Natural killer cell treated with Interleukin-12 subunit alpha and Interleukin-12 subunit beta and Interleukin-15 and Interleukin-18, amount 100 ng/mL, for 72 hours (primary cell): ENCODE measurements at regions not wholly inside any gene's neighbourhood (a gene's known extent, or its start where the extent isn't known, plus 50 kb on each side); places are given as distances from the start of the nearest gene placed in this dataset.

Experiments
- ATAC-seq, 2 donors: fragments of 150-1000 bp; cut with Tn5 transposase in 1 of 2; sonication (Bioruptor Pico), chemical (Tn5 transposase) in 1 of 2; 2 replicates each; pipeline ENCODE4 v1.10.0; 2021
- DNase-seq: peaks from one replicate; pipeline ENCODE4 v3.0.0; 2022; ENCODE audit warnings: low spot score
- H3K27ac Mint-ChIP-seq, 2 donors: 1 replicate in 1 of 2; 2 replicates in 1 of 2; pipeline ENCODE4 v1.8.0; 2022; ENCODE audit warnings: mixed read lengths in 2 of 2, mild to moderate bottlenecking in 1 of 2, moderate library complexity in 1 of 2
- H3K27me3 Mint-ChIP-seq, 2 donors: 1 replicate in 1 of 2; 2 replicates in 1 of 2; pipeline ENCODE4 v1.8.0; 2022; ENCODE audit warnings: mixed read lengths in 2 of 2
- H3K36me3 Mint-ChIP-seq: one replicate; pipeline ENCODE4 v1.8.0; 2022; ENCODE audit warnings: mixed read lengths
- H3K4me1 Mint-ChIP-seq, 2 donors: 1 replicate in 1 of 2; 2 replicates in 1 of 2; pipeline ENCODE4 v1.8.0; 2022; ENCODE audit warnings: low read depth in 2 of 2, mixed read lengths in 2 of 2, mild to moderate bottlenecking in 1 of 2
- H3K4me3 Mint-ChIP-seq: one replicate; pipeline ENCODE4 v1.8.0; 2022; ENCODE audit warnings: mixed read lengths
- H3K9me3 Mint-ChIP-seq: 2 replicates; pipeline ENCODE4 v1.8.0; 2022; ENCODE audit warnings: mixed read lengths

DNA sequence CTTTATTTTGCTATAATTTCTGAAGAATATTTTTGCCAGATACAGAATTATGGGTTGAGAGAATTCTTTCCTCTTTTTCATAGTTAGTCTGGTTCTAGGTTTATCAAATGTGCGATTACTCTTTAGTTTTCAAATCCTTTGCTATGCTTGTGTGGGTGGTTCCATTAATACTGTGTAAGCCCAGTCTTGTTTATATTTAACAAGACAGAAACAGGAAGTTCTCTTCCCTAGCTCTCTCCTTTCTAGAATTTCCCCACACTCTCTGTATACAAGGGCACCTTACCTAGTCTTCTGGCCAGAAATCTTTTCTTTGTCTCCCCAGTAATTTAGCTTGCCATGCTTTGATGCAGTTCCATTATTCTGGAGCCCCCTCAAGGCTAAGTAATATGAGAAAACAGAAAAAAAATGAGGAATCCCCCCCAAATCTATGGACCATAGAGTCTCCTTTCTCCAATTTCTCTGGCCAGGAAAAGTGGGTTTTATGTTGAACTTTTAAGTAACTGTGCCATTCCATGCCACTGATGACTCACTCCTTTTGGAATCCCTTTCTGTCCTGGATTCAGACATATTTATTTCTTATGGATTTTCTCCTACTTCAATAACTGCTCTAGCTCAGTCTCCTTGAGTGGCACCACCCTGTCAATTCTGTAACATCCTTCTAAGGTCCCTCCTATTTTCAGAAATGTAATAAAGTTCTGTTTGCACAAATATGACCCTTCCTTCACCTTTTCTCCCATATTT is 1714.1 kb downstream of the EFNA5 start:
- Mint-ChIP-seq H3K27ac (no peak overlapping the region), H3K27me3 (no peaks in the 10 kb centered on the region), H3K36me3 (no peaks in the 10 kb centered on the region), H3K9me3 (peaks cover 1% of the 10 kb centered on the region), H3K4me1 (no peaks in the 10 kb centered on the region), H3K4me3 (no peak overlapping the region)
- DNase-seq (no peak), ATAC-seq (no peak)

DNA sequence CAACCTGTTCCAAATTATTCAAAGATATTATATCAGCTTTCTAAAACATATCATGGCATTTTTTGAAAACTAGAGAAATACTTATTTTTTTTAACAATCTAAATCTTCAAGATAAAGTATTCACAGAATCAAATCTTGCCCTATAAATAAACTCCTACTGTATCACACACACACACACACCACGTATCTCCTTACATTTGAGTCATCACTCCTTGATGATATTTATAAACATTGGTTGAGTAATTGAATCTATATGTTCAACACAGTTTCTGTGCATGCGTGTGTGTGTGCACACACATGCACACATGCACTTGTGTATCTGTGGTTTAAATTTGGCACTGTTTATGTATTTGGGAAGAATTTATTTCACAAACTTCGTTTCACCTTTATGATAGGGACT is 1716.4 kb downstream of the EFNA5 start:
- H3K4me1 Mint-ChIP-seq = no peaks in the 10 kb centered on the region
- no peak overlapping the region for H3K4me3 Mint-ChIP-seq
- DNase-seq (no peak), ATAC-seq (no peak)
- H3K36me3 Mint-ChIP-seq = no peaks in the 10 kb centered on the region
- no peaks in the 10 kb centered on the region for H3K27me3 Mint-ChIP-seq
- no peaks in the 10 kb centered on the region for H3K9me3 Mint-ChIP-seq
- H3K27ac Mint-ChIP-seq = no peak overlapping the region

DNA sequence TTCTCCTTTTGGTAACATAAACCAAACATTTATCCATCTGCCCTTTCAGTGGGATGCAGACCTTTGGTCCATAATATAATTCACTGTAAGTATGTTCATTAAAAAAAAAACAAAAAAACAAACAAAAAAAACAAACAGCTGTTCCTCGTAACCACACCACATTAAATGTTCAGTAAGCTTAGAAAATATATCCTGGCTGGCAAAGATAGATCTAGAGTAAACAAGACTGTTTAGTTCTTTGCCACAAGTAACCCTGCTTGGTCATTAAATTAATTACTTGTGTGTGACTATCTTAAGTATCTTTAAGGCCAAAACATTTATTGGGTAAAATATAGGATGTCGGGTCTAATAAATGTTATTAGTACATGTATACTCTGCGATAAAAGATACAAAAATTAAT is 1717.1 kb downstream of the EFNA5 start:
- ATAC-seq (no peak), DNase-seq (no peak)
- H3K4me1 Mint-ChIP-seq = no peaks in the 10 kb centered on the region
- no peaks in the 10 kb centered on the region for H3K9me3 Mint-ChIP-seq
- H3K4me3 Mint-ChIP-seq = no peak overlapping the region
- H3K27me3 Mint-ChIP-seq = no peaks in the 10 kb centered on the region
- no peaks in the 10 kb centered on the region for H3K36me3 Mint-ChIP-seq
- no peak overlapping the region for H3K27ac Mint-ChIP-seq

DNA sequence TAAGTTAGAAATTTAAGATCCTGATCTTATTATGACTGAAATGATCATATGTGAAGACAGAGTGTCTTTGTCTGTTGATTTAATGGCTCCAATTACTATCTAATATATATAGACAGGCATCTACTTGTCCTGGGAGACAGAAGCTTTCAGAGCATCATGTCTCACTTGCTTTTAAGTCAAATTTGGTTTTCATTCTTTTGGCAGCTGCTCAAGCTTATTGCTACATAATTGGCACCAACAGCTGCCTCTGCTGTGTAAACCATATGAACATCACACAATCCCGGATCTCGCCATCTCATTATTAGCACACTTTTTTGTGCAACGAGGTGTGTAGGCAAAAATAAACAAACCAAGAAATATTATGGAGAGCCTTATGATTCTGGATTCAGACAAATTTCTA is 1717.9 kb downstream of the EFNA5 start:
- Mint-ChIP-seq H3K4me3 (no peak overlapping the region), H3K4me1 (no peaks in the 10 kb centered on the region), H3K27ac (no peak overlapping the region), H3K9me3 (no peaks in the 10 kb centered on the region), H3K27me3 (no peaks in the 10 kb centered on the region), H3K36me3 (no peaks in the 10 kb centered on the region)
- ATAC-seq (no peak), DNase-seq (no peak)

DNA sequence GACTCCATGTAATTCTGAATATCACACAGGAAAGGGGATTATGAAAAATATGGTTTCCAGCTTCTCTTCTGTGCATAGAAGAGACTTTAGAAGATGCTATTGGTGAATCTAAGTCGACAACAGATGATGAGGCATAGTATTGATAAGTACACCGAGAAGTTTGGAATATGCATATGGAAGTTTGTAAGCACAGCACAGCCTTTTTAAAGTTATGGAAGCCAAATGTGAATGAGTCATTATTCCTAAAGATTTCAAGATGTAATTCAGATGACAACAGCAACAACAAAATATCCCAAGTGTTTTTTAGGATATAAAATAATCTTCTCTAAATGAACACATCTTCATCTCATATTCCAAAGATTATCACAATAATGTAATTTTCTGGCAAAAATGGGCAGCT is 1723.3 kb downstream of the EFNA5 start:
- Mint-ChIP-seq H3K9me3 (peaks cover 10% of the 10 kb centered on the region), H3K4me3 (no peak overlapping the region), H3K36me3 (no peaks in the 10 kb centered on the region), H3K4me1 (no peaks in the 10 kb centered on the region), H3K27ac (no peak overlapping the region), H3K27me3 (no peaks in the 10 kb centered on the region)
- DNase-seq (no peak), ATAC-seq (no peak)

DNA sequence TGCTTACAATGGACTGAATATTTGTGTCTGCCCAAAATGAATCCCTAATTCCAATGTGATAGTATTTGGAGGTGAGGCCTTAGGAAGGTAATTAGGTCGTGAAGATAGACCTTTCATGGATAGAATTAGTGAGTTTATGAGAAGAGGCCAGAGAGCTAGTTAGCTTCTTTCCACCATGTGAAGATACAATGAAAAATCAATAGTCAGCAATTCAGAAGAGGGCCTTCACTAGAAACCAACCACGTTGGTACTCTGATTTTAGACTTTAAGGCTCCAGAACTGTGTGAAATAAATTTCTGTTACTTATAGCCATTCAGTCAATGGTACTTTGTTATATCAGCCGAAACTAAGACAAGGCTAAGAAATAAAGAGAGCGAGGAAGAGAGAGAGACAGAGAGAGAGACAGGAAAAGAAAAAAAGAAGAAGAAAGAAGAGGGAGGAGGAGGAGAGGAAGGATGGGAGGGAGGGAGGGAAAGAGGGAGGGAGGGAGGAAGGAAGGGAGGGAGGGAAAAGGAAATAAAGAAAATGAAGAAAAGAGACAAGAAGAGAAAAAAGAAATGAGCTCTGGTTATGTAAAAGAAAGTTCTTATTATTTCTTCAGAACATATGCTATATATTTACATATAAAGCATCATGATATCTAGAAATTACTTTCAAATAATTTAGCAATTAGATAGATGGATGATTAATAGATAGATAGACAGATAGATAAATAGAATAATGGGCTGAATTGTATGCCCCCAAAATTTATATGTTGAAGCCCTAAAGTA is 1725.3 kb downstream of the EFNA5 start:
- ATAC-seq = no peak
- H3K36me3 Mint-ChIP-seq = no peaks in the 10 kb centered on the region

DNA sequence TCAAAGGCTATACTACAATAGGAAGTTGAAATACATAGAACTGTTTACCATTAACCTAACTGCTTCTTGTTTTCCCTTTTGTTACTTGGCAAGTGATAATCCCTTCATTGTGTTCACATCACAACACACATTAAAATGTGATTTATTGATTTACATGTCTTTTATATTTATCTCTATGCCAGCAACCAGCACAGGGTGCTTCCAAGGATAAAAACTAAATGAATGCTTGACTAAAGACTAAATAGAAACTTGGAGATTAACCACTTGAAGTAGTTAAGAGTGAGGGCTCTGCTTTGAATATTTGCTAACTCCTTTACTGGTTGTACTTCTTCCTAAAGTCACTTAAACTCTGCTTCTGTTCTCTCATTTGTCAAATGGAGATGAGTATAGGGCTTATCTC is 1730.6 kb downstream of the EFNA5 start:
- DNase-seq (no peak), ATAC-seq (no peak)
- no peaks in the 10 kb centered on the region for H3K36me3 Mint-ChIP-seq
- no peak overlapping the region for H3K4me3 Mint-ChIP-seq
- no peak overlapping the region for H3K27ac Mint-ChIP-seq
- no peaks in the 10 kb centered on the region for H3K4me1 Mint-ChIP-seq
- H3K9me3 Mint-ChIP-seq = peaks cover 12% of the 10 kb centered on the region
- no peaks in the 10 kb centered on the region for H3K27me3 Mint-ChIP-seq

More for the DNA sequence above, 1725.3 kb downstream of the EFNA5 start:
- H3K9me3 Mint-ChIP-seq = peaks cover 10% of the 10 kb centered on the region
- no peak for DNase-seq
- H3K27me3 Mint-ChIP-seq = no peaks in the 10 kb centered on the region
- H3K4me3 Mint-ChIP-seq = no peak overlapping the region
- no peak overlapping the region for H3K27ac Mint-ChIP-seq
- no peaks in the 10 kb centered on the region for H3K4me1 Mint-ChIP-seq

DNA sequence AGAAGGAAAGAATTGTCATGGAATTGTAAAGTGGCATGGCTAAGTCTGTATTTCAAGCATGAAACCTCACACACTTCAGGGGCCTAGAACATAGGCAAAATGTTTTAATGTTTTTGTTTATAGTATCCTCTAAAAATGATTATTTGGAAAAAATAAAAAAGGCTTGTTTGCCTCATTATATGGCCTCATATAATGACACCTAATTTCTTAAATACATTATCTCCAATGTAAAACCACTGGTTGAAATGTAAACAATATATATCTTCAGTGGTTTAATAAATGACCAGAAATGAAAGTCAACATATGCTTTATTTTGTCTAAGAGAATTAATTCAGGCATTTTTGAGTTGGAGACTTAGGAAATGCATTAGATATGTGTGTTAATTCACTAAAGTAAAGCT is 1736.6 kb downstream of the EFNA5 start:
- Mint-ChIP-seq H3K27me3 (no peaks in the 10 kb centered on the region), H3K4me3 (no peak overlapping the region), H3K36me3 (no peaks in the 10 kb centered on the region), H3K9me3 (peaks cover 23% of the 10 kb centered on the region), H3K4me1 (no peaks in the 10 kb centered on the region), H3K27ac (no peak overlapping the region)
- ATAC-seq = no peak
- no peak for DNase-seq

DNA sequence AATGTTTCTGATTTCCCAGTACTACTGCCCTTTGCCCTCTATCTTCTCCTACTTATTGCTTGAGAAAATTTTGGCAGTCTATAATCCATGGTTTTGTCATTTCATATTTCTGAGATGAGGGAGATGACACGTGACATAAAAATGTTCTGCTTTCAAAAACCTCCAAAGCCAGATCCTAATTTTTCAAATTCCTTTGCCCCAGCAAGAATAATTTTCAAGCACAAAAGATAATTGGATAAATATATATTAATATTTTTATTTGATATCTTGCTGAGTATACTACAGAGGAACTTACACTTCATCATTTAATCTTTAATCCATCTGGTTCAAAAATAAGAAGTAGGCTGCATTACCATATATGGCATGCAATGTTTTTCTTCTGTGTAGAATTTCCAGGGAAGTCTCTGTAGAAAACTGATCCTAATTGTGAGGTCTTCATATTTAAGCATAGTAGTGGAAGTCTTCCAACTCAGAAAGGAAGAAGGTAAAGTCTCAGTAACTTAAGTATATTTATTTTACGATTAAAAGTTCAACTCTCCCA is 1738.8 kb downstream of the EFNA5 start:
- Mint-ChIP-seq H3K4me3 (no peak overlapping the region), H3K27me3 (no peaks in the 10 kb centered on the region), H3K36me3 (no peaks in the 10 kb centered on the region), H3K27ac (no peak overlapping the region), H3K4me1 (no peaks in the 10 kb centered on the region), H3K9me3 (peaks cover 25% of the 10 kb centered on the region)
- ATAC-seq (no peak), DNase-seq (no peak)

DNA sequence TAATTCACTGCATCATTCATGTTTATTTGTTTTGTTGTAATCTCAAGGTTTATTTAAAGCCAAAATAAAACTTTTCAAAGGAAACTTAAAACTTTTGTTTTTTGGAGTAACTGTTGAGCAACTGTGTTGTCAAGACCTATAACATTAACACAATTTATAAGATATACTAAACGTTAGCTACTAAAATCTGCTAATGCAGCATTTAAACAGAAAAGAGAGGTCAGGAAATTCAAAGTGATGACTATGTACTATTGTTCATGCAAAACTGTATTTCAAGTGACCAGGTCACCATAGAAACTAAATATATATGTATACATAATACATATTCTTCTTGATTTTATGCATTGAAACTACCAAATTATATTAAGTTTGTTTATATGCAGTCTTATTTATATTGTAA is 1740.9 kb downstream of the EFNA5 start:
- no peak overlapping the region for H3K4me3 Mint-ChIP-seq

DNA sequence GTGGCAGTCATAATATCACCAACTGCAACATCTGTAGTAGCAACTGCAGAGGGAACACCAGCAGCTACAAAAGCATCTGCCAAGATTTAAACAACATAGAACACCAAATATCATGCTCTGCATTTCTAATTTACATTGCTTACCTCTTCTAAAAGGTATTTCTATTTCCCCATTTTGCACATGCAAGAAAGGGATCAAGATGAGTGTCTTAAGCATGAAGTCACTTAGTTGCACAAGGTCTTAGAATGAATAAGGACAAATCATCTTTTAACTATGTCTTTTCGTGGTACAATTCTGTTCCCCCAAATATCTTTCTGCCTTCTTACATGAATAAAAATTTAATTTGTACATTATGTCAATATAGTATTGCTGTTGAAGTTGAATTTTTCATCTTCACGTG is 1746.4 kb downstream of the EFNA5 start:
- Mint-ChIP-seq H3K27me3 (no peaks in the 10 kb centered on the region), H3K27ac (no peak overlapping the region), H3K4me3 (no peak overlapping the region), H3K4me1 (no peaks in the 10 kb centered on the region), H3K9me3 (peaks cover 12% of the 10 kb centered on the region), H3K36me3 (no peaks in the 10 kb centered on the region)
- DNase-seq (no peak), ATAC-seq (no peak)

More for the DNA sequence above, 1740.9 kb downstream of the EFNA5 start:
- ATAC-seq (no peak), DNase-seq (no peak)
- Mint-ChIP-seq H3K4me1 (no peaks in the 10 kb centered on the region), H3K27me3 (no peaks in the 10 kb centered on the region), H3K36me3 (no peaks in the 10 kb centered on the region), H3K9me3 (peaks cover 22% of the 10 kb centered on the region), H3K27ac (no peak overlapping the region)

DNA sequence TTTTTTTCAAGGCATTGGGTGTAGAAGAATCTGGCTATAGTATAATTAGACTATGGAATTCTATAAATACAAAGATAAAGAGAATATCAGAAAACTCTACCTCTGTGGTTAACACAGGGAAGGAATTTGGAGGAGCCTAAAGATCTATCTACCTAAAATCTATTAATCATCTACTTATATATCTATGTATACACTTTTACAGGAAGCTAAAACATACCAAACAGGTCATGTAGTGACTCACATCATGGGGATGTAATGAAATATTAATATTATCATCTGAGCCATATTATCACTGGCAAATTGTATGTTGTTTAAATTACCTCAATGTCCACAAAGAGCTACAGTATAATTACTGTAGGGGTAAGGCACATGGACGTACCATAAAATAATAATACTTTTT is 1748.2 kb downstream of the EFNA5 start:
- Mint-ChIP-seq H3K27ac (no peak overlapping the region), H3K4me3 (no peak overlapping the region), H3K9me3 (peaks cover 9% of the 10 kb centered on the region), H3K36me3 (no peaks in the 10 kb centered on the region), H3K27me3 (no peaks in the 10 kb centered on the region), H3K4me1 (no peaks in the 10 kb centered on the region)
- no peak for ATAC-seq
- no peak for DNase-seq

DNA sequence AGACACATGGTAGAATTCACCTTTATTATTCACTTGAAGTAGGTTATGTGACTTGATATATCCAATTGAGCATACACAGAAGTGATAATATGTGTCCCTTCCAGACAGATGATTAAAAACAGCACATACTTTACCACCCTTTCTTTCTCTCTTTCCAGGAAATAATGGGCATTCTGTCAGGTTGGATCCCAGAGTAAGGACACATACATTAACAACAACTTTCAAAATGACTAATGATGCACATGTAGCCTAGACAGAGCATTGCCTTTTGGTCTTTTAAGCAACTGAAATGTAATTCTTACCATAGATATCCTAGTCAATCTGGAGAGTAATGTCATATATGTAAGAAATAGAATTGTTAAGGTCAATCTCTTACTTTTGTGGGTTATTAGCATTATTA is 1748.7 kb downstream of the EFNA5 start:
- H3K36me3 Mint-ChIP-seq = no peaks in the 10 kb centered on the region
- ATAC-seq = no peak

DNA sequence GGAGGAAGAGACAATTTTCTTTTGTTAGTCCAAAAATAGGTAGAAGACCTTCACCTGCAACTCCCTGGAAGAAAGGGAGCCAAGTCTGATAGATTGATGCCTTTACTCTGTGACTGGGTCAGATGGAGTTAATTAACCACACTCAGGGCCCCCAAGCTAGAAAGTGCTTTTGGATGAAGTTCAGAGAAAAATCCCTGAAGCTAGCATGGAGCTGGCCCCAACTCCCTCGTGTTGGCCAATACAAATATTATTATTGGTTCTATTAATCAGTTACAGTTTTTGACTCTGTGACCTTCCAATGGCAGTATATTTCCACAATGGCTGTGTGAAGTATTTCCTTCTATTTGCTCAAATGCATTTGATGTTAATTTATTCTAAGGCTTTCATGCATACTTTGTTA is 1753.5 kb downstream of the EFNA5 start:
- no peak for DNase-seq
- ATAC-seq = no peak
- H3K27ac Mint-ChIP-seq = no peak overlapping the region

More for the DNA sequence above, 1748.7 kb downstream of the EFNA5 start:
- Mint-ChIP-seq H3K27ac (no peak overlapping the region), H3K27me3 (no peaks in the 10 kb centered on the region), H3K4me3 (no peak overlapping the region), H3K9me3 (peaks cover 9% of the 10 kb centered on the region), H3K4me1 (no peaks in the 10 kb centered on the region)
- DNase-seq = no peak

More for the DNA sequence above, 1753.5 kb downstream of the EFNA5 start:
- Mint-ChIP-seq H3K36me3 (no peaks in the 10 kb centered on the region), H3K27me3 (no peaks in the 10 kb centered on the region), H3K4me1 (no peaks in the 10 kb centered on the region), H3K9me3 (peaks cover 12% of the 10 kb centered on the region), H3K4me3 (no peak overlapping the region)
